ENCODE measurements at regions not wholly inside any gene's neighbourhood (a gene's known extent, or its start where the extent isn't known, plus 50 kb on each side); places are given as distances from the start of the nearest gene placed in this dataset.
"Not testable (repeated sequence)": the region's sequence is repeated elsewhere in the genome, so short reads cannot be mapped to it uniquely, and the experiment has no call there.

DNA sequence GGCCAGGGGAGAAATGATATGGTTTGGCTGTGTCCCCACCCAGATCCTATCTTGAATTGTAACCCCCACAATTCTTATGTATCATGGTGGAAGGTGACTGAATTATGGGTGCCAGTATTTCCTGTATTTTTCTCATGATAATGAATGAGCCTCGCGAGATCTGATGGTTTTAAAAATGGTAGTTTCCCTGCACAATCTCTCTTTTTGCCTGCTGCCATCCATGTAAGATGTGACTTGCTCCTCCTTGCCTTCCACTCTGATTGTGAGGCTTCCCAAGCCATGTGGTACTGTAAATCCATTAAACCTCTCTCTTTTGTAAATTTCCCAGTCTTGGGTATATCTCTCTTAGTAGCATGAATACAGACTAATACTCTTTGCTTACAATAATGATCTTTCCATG, 1453.9 kb upstream of the B3GALT2 start:
- Histone ChIP-seq H3K27ac (ENCODE audit: low read length) (no peak overlapping the region), H3K4me1 (ENCODE audit: control insufficient read depth, insufficient read depth, low read length) (no peaks in the 10 kb centered on the region), H3K27me3 (ENCODE audit: control insufficient read depth, insufficient read depth, low read length) (no peaks in the 10 kb centered on the region), H3K4me3 (ENCODE audit: low read length) (no peak overlapping the region), H3K36me3 (ENCODE audit: control insufficient read depth, insufficient read depth, low read length) (no peaks in the 10 kb centered on the region), H3K9me3 (ENCODE audit: control insufficient read depth, insufficient read depth, low read length) (peaks cover 6% of the 10 kb centered on the region)
- Mint-ChIP-seq H3K9me3 (peaks cover 11 to 12% of the 10 kb centered on the region in 2 donors), H3K27me3 (ENCODE audit: low read depth in 2 of 2) (no peaks in the 10 kb centered on the region), H3K4me1 (no peaks in the 10 kb centered on the region), H3K27ac (no peak overlapping the region), H3K4me3 (no peak overlapping the region), H3K36me3 (peaks cover 7% of the 10 kb centered on the region)
- intact Hi-C loops (cut with micrococcal nuclease), result no loop called here
- TF ChIP-seq, protein P1, sequence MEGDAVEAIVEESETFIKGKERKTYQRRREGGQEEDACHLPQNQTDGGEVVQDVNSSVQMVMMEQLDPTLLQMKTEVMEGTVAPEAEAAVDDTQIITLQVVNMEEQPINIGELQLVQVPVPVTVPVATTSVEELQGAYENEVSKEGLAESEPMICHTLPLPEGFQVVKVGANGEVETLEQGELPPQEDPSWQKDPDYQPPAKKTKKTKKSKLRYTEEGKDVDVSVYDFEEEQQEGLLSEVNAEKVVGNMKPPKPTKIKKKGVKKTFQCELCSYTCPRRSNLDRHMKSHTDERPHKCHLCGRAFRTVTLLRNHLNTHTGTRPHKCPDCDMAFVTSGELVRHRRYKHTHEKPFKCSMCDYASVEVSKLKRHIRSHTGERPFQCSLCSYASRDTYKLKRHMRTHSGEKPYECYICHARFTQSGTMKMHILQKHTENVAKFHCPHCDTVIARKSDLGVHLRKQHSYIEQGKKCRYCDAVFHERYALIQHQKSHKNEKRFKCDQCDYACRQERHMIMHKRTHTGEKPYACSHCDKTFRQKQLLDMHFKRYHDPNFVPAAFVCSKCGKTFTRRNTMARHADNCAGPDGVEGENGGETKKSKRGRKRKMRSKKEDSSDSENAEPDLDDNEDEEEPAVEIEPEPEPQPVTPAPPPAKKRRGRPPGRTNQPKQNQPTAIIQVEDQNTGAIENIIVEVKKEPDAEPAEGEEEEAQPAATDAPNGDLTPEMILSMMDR (IDR thresholded peaks at IDR 0.05), result no peak
- DNase-seq (no peak), ATAC-seq (no peak)
- WGBS (ENCODE audit: insufficient coverage), result 93% methylated on average over 2 of the region's 2 CpGs

DNA sequence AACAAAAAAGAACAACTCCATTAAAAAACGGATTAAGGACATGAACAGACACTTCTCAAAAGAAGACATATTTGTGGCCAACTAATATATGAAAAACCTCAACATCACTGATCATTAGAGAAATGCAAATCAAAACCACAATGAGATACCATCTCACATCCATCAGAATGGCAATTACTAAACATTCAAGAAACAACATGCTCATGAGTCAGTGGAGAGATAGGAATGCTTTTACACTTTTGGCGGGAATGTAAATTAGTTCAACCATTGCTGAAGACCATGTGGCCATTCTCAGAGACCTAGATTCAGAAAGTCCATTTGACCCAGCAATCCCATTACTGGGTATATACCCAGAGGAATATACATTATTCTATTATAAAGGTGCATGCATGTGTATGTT, 1442.6 kb upstream of the B3GALT2 start:
- H3K36me3 ChIP-seq (ENCODE audit: control insufficient read depth, insufficient read depth, low read length), result no peaks in the 10 kb centered on the region
- intact Hi-C loops (cut with micrococcal nuclease), result no loop called here
- DNase-seq (no peak), ATAC-seq (no peak)
- H3K9me3 Mint-ChIP-seq, result peaks cover 13 to 20% of the 10 kb centered on the region in 2 donors
- H3K4me3 Mint-ChIP-seq, result no peak overlapping the region
- WGBS (ENCODE audit: insufficient coverage), result 88% methylated on average over 2 of the region's 2 CpGs
- H3K9me3 ChIP-seq (ENCODE audit: control insufficient read depth, insufficient read depth, low read length), result peaks cover 10% of the 10 kb centered on the region
- no peaks in the 10 kb centered on the region for H3K27me3 ChIP-seq (ENCODE audit: control insufficient read depth, insufficient read depth, low read length)
- no peak overlapping the region for H3K27ac ChIP-seq (ENCODE audit: low read length)
- no peaks in the 10 kb centered on the region for H3K4me1 Mint-ChIP-seq
- H3K4me3 ChIP-seq (ENCODE audit: low read length), result no peak overlapping the region
- no peaks in the 10 kb centered on the region for H3K36me3 Mint-ChIP-seq
- no peaks in the 10 kb centered on the region for H3K27me3 Mint-ChIP-seq (ENCODE audit: low read depth in 2 of 2)
- TF ChIP-seq, protein P1 (IDR thresholded peaks at IDR 0.05), result no peak
- no peak overlapping the region for H3K27ac Mint-ChIP-seq
- no peaks in the 10 kb centered on the region for H3K4me1 ChIP-seq (ENCODE audit: control insufficient read depth, insufficient read depth, low read length)

DNA sequence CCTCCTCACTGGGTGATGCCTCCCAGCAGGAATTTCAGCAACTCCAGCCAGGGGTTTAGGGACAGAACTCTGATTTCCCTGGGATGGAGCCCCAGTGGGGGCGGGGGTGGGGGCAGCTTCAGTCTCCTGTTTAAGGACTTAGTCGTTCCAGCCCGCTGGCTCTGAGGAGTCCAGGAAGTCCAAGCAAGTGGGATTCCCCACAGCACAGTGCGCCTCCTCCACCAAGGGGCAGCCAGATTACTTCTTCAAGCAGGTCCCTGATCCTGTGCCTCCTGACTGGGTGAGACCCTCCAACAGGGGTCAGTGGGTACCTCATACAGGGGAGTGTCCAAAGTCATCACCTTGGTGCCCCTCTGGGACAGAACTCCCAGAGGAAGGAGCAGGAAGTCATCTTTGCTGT, 1438.4 kb upstream of the B3GALT2 start:
- TF ChIP-seq, protein P1 (IDR thresholded peaks at IDR 0.05), result no peak
- Histone ChIP-seq H3K4me1 (ENCODE audit: control insufficient read depth, insufficient read depth, low read length) (no peaks in the 10 kb centered on the region), H3K36me3 (ENCODE audit: control insufficient read depth, insufficient read depth, low read length) (no peaks in the 10 kb centered on the region), H3K27ac (ENCODE audit: low read length) (no peak overlapping the region), H3K27me3 (ENCODE audit: control insufficient read depth, insufficient read depth, low read length) (no peaks in the 10 kb centered on the region), H3K9me3 (ENCODE audit: control insufficient read depth, insufficient read depth, low read length) (peaks cover 10% of the 10 kb centered on the region), H3K4me3 (ENCODE audit: low read length) (no peak overlapping the region)
- Mint-ChIP-seq H3K27me3 (ENCODE audit: low read depth in 2 of 2) (no peaks in the 10 kb centered on the region), H3K36me3 (no peaks in the 10 kb centered on the region), H3K4me3 (no peak overlapping the region), H3K27ac (no peak overlapping the region), H3K4me1 (no peaks in the 10 kb centered on the region), H3K9me3 (peaks cover 16 to 18% of the 10 kb centered on the region in 2 donors)
- ATAC-seq (no peak), DNase-seq (no peak)
- WGBS (ENCODE audit: insufficient coverage), result 90% methylated on average over 4 of the region's 4 CpGs
- intact Hi-C loops (cut with micrococcal nuclease), result no loop called here

DNA sequence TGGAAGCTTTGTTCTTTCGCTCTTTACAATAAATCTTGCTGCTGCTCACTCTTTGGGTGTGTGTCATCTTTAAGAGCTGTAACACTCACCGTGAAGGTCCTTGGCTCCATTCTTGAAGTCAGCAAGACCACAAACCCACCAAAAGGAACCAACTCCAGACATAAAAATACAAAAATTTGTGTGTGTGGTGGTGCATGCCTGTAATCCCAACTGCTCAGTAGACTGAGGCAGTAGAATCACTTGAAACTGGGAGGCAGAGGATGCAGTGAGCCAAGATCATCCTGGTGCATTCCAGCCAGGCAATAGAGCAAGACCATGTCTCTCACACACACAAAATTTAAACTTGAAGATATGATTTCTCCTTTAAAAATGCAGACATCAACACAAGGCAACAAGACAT, 1431.7 kb upstream of the B3GALT2 start:
- Mint-ChIP-seq H3K4me1 (no peaks in the 10 kb centered on the region), H3K9me3 (peaks cover 3 to 14% of the 10 kb centered on the region in 2 donors), H3K4me3 (no peak overlapping the region), H3K27me3 (ENCODE audit: low read depth in 2 of 2) (no peaks in the 10 kb centered on the region), H3K36me3 (no peaks in the 10 kb centered on the region), H3K27ac (no peak overlapping the region)
- Histone ChIP-seq H3K36me3 (ENCODE audit: control insufficient read depth, insufficient read depth, low read length) (no peaks in the 10 kb centered on the region), H3K4me3 (ENCODE audit: low read length) (no peak overlapping the region), H3K27ac (ENCODE audit: low read length) (no peak overlapping the region), H3K9me3 (ENCODE audit: control insufficient read depth, insufficient read depth, low read length) (peaks cover 7% of the 10 kb centered on the region), H3K27me3 (ENCODE audit: control insufficient read depth, insufficient read depth, low read length) (no peaks in the 10 kb centered on the region), H3K4me1 (ENCODE audit: control insufficient read depth, insufficient read depth, low read length) (no peaks in the 10 kb centered on the region)
- intact Hi-C loops (cut with micrococcal nuclease), result no loop called here
- ATAC-seq, result no peak
- DNase-seq, result no peak
- TF ChIP-seq, protein P1 (IDR thresholded peaks at IDR 0.05), result no peak
- WGBS (ENCODE audit: insufficient coverage), result 93% methylated on average over 2 of the region's 2 CpGs

DNA sequence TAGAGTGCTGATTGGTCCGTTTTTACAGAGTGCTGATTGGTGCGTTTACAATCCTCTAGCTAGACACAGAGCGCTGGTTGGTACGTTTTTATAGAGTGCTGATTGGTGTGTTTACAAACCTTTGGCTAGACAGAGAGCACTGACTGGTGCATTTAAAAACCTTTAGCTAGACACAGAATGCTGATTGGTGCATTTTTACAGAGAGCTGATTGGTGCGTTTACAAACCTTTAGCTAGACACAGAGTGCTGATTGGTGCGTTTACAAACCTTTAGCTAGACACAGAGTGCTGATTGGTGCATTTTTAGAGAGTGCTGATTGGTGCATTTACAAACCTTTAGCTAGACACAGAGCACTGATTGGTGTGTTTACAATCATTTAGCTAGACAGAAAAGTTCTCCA, 1430.9 kb upstream of the B3GALT2 start:
- DNase-seq; ATAC-seq; H3K27me3 ChIP-seq (ENCODE audit: control insufficient read depth, insufficient read depth, low read length); H3K27ac Mint-ChIP-seq; H3K4me3 Mint-ChIP-seq; H3K4me1 ChIP-seq (ENCODE audit: control insufficient read depth, insufficient read depth, low read length); H3K27ac ChIP-seq (ENCODE audit: low read length); H3K36me3 Mint-ChIP-seq; H3K27me3 Mint-ChIP-seq (ENCODE audit: low read depth in 2 of 2); H3K4me3 ChIP-seq (ENCODE audit: low read length); H3K36me3 ChIP-seq (ENCODE audit: control insufficient read depth, insufficient read depth, low read length); H3K9me3 ChIP-seq (ENCODE audit: control insufficient read depth, insufficient read depth, low read length); H3K4me1 Mint-ChIP-seq; intact Hi-C loops (cut with micrococcal nuclease): not testable (repeated sequence)
- WGBS (ENCODE audit: insufficient coverage), result 88% methylated on average over 6 of the region's 6 CpGs
- peaks cover 3 to 14% of the 10 kb centered on the region in 2 donors for H3K9me3 Mint-ChIP-seq

Measured in natural killer cell (primary cell).